Heart left ventricle (tissue), 16 donors: ENCODE measurements at regions not wholly inside any gene's neighbourhood (a gene's known extent, or its start where the extent isn't known, plus 50 kb on each side); places are given as distances from the start of the nearest gene placed in this dataset.

Source experiments
- ATAC-seq, 4 donors: fragments of 200-7000 bp; cut with Tn5 transposase; one replicate each; pipeline ENCODE4 v1.9.1; 2020 to 2022; ENCODE audit warnings: moderate library complexity in 4 of 4, mild to moderate bottlenecking in 3 of 4, moderate number of reproducible peaks in 1 of 4
- DNase-seq, 5 donors: peaks; one replicate each; pipeline ENCODE4 v3.0.0-alpha.2; 2020
- H3K27ac ChIP-seq, 12 donors: fragments of 200-600 bp; sonication (generic) in 4 of 12; one replicate each; pipeline versions ENCODE4 v1.5.0 to v1.8.0; 2016 to 2022; ENCODE audit warnings: mild to moderate bottlenecking in 2 of 12
- H3K27me3 ChIP-seq, 9 donors: fragments of 200-600 bp; sonication (generic) in 2 of 9; one replicate each; pipeline versions ENCODE4 v1.5.1 to v1.8.0; 2016 to 2022; ENCODE audit warnings: mild to moderate bottlenecking in 3 of 9
- H3K36me3 ChIP-seq, 9 donors: fragments of 200-600 bp; sonication (generic) in 2 of 9; one replicate each; pipeline versions ENCODE4 v1.5.0 to v1.8.0; 2018 to 2022; ENCODE audit warnings: mild to moderate bottlenecking in 2 of 9
- H3K4me1 ChIP-seq, 12 donors: fragments of 200-600 bp; sonication (generic) in 4 of 12; one replicate each; pipeline versions ENCODE4 v1.5.0 to v1.8.0; 2016 to 2022; ENCODE audit warnings: mild to moderate bottlenecking in 3 of 12
- H3K4me3 ChIP-seq, 12 donors: fragments of 200-600 bp; sonication (generic) in 4 of 12; one replicate each; pipeline versions ENCODE4 v1.5.0 to v1.8.0; 2017 to 2022; ENCODE audit warnings: mild to moderate bottlenecking in 9 of 12, moderate library complexity in 4 of 12
- H3K9me3 ChIP-seq, 12 donors: fragments of 200-600 bp; sonication (generic) in 4 of 12; one replicate each; pipeline versions ENCODE4 v1.5.0 to v1.8.0; 2016 to 2022; ENCODE audit warnings: mild to moderate bottlenecking in 1 of 12
- CTCF ChIP-seq, 12 donors: fragments of 200-600 bp; sonication (generic) in 4 of 12; IDR thresholded peaks; one replicate each; pipeline versions ENCODE4 v1.5.0 to v1.8.0; 2018 to 2022; ENCODE audit warnings: antibody characterized with exemption in 12 of 12, mild to moderate bottlenecking in 5 of 12
- POLR2A ChIP-seq, 2 donors: fragments of 450-650 bp; IDR thresholded peaks; one replicate each; pipeline ENCODE4 v1.6.1; 2017; ENCODE audit warnings: antibody characterized with exemption in 2 of 2, mild to moderate bottlenecking in 2 of 2, moderate library complexity in 2 of 2
- WGBS, 4 donors: extraction: QIAGEN DNeasy Blood & Tissue Kit in 2 of 4; methylation state at CpG; one replicate each; pipeline versions ENCODE4 v1.1.5 to v1.1.7; 2013 to 2018; 5-methylcytosine and 5-hydroxymethylcytosine counted together
- intact Hi-C, 10 donors: fragments of 100-400 bp; cut with DNase I; formaldehyde crosslinking; loops; one replicate each; pipeline versions ENCODE4 v1.11.1 to v1.14.2; 2022
- donor health status: ischemic (EF 13 %, LVEDD 7.1; RV severe dilation, severe dysfunction).
- donor health status: healthy with polysubstance abuse.
- donor health status: DM: no; HTN: yes; CAD: no.
- donor health status: DM: no; HTN: no; CAD: no.
- donor health status: ischemic (EF 25% LVEDD 6.9; RV normal size, moderate dysfunction).
- donor health status: ischemic (EF 25% LVEDD 5.7; RV mildly dilated, moderate dysfunction).
- donor health status: healthy.
- donor health status: DM: yes; HTN: yes; CAD: no.
- donor health status: ischemic (EF 35%, LVEDD 5.7; RV mildly dilated, moderate dysfunction).
- donor health status: nonischemic (EF 11% LVEDD 7.7; RV severe dilation, severe dysfunction).
- donor health status: DM: yes; HTN: yes; CAD: no.
- donor health status: PGD.
- donor health status: ischemic (EF 29% LVEDD 5.4; RV normal size, mild dysfunction).
- donor health status: nonischemic (EF 23%, LVEDD 6.1; RV moderate dilation, normal function).

GRCh38 chr12:93970900-93971688 lies 177.3 kb upstream of the PLXNC1 start:
- H3K9me3 ChIP-seq, result no peaks in the 10 kb centered on the region
- DNase-seq (no peak), ATAC-seq (no peak)
- H3K27ac ChIP-seq, result no peak overlapping the region
- peaks cover 0 to 27% (median 9%) of the 10 kb centered on the region in 12 donors for H3K4me1 ChIP-seq
- H3K36me3 ChIP-seq, result no peaks in the 10 kb centered on the region
- no peaks in the 10 kb centered on the region for H3K27me3 ChIP-seq
- TF ChIP-seq POLR2A (IDR thresholded peaks at IDR 0.05), result no peak
- no peak for TF ChIP-seq CTCF (IDR thresholded peaks at IDR 0.05)
- 78 to 93% (median 89%) methylated on average over 10 of the region's 10 CpGs for WGBS, 4 donors
- H3K4me3 ChIP-seq, result no peak overlapping the region
- intact Hi-C loops, result loop anchor here in 8 of 10 donors (10.0 kb wide), 6 partner anchors 56 to 466 kb away; partner anchors contain the start of gene CRADD (in 2 of the 8)

GRCh38 chr12:93972411-93973208 lies 175.8 kb upstream of the PLXNC1 start:
- Histone ChIP-seq H3K27ac (peak overlapping the region in 1 of 12 donors; percentile 49), H3K4me1 (peaks cover 0 to 27% (median 9%) of the 10 kb centered on the region in 12 donors), H3K4me3 (no peak overlapping the region)

GRCh38 chr12:93974252-93974651 lies 174.1 kb upstream of the PLXNC1 start:
- no peaks in the 10 kb centered on the region for H3K9me3 ChIP-seq
- H3K27ac ChIP-seq, result peak overlapping the region in 6 of 12 donors; percentile 11 to 51 (median 24)
- H3K4me1 ChIP-seq, result peaks cover 0 to 30% (median 9%) of the 10 kb centered on the region in 12 donors
- intact Hi-C loops, result loop anchor here in 8 of 10 donors (10.0 kb wide), 6 partner anchors 59 to 469 kb away; partner anchors contain the start of gene CRADD (in 2 of the 8)
- no peak overlapping the region for H3K4me3 ChIP-seq
- 57 to 68% (median 59%) methylated on average over 3 of the region's 3 CpGs for WGBS, 4 donors
- no peaks in the 10 kb centered on the region for H3K27me3 ChIP-seq
- no peak for DNase-seq
- TF ChIP-seq POLR2A (IDR thresholded peaks at IDR 0.05), result no peak
- TF ChIP-seq CTCF (IDR thresholded peaks at IDR 0.05), result no peak
- H3K36me3 ChIP-seq, result no peaks in the 10 kb centered on the region
- ATAC-seq, result peak; percentile 59 to 72 (median 70)

More at GRCh38 chr12:93972411-93973208, 175.8 kb upstream of the PLXNC1 start:
- DNase-seq (no peak), ATAC-seq (peak in 2 of 4 donors; percentile 20 to 32)
- Histone ChIP-seq H3K36me3 (no peaks in the 10 kb centered on the region), H3K9me3 (no peaks in the 10 kb centered on the region), H3K27me3 (no peaks in the 10 kb centered on the region)
- TF ChIP-seq POLR2A (IDR thresholded peaks at IDR 0.05) (no peak), CTCF (IDR thresholded peaks at IDR 0.05) (no peak)
- intact Hi-C loops, result loop anchor here in 8 of 10 donors (10.0 kb wide), 6 partner anchors 58 to 468 kb away; partner anchors contain the start of gene CRADD (in 2 of the 8)
- WGBS, 4 donors, result 73 to 78% (median 75%) methylated on average over 8 of the region's 8 CpGs

- 45 to 96% (median 87%) methylated on average over 2 of the region's 2 CpGs for WGBS, 4 donors
- Histone ChIP-seq H3K4me3 (no peak overlapping the region), H3K36me3 (no peaks in the 10 kb centered on the region), H3K9me3 (no peaks in the 10 kb centered on the region), H3K27me3 (no peaks in the 10 kb centered on the region), H3K27ac (no peak overlapping the region), H3K4me1 (peaks cover 0 to 30% (median 9%) of the 10 kb centered on the region in 12 donors)
- ATAC-seq (no peak), DNase-seq (no peak)
- no peak for TF ChIP-seq CTCF (IDR thresholded peaks at IDR 0.05)
- no peak for TF ChIP-seq POLR2A (IDR thresholded peaks at IDR 0.05)
- intact Hi-C loops, result loop anchor here (5.0 to 10.0 kb wide), 13 partner anchors 61 to 474 kb away; partner anchors contain the start of gene CRADD (in 3 of the 10)
Observed at GRCh38 chr12:93976024-93976423, 172.4 kb upstream of the PLXNC1 start.
